HG03095 (cell line): ENCODE measurements at regions not wholly inside any gene's neighbourhood (a gene's known extent, or its start where the extent isn't known, plus 50 kb on each side); places are given as distances from the start of the nearest gene placed in this dataset.
"Not testable (repeated sequence)": the region's sequence is repeated elsewhere in the genome, so short reads cannot be mapped to it uniquely, and the experiment has no call there.

Experiments used
- ATAC-seq: cut with Tn5 transposase; IDR thresholded peaks from one replicate; pipeline ENCODE4 v1.9.1; 2021; ENCODE audit warnings: moderate library complexity; ENCODE audit not compliant: unreplicated experiment

- no peak for ATAC-seq
Measured at GRCh38 chr9:115397591-115398312, 279.8 kb upstream of the TNC start.

GRCh38 chr9:115398313-115398650, 280.3 kb upstream of the TNC start:
- no peak for ATAC-seq

GRCh38 chr9:115398996-115399395, 281.0 kb upstream of the TNC start:
- no peak for ATAC-seq

GRCh38 chr9:115400796-115401195, 282.8 kb upstream of the TNC start:
- ATAC-seq = no peak

- no peak for ATAC-seq
Measured at GRCh38 chr9:115401756-115402327, 283.9 kb upstream of the TNC start.

GRCh38 chr9:115403753-115404152, 285.8 kb upstream of the TNC start:
- ATAC-seq = no peak

GRCh38 chr9:115404311-115404710, 286.4 kb upstream of the TNC start:
- ATAC-seq = no peak

- no peak for ATAC-seq
Measured at GRCh38 chr9:115411516-115411915, 293.6 kb upstream of the TNC start.

- no peak for ATAC-seq
Measured at GRCh38 chr9:115411993-115412452, 294.1 kb upstream of the TNC start.

GRCh38 chr9:115412656-115413055, 294.7 kb upstream of the TNC start:
- ATAC-seq = no peak

GRCh38 chr9:115413304-115413703, 295.3 kb upstream of the TNC start:
- no peak for ATAC-seq

GRCh38 chr9:115413766-115414382, 295.9 kb upstream of the TNC start:
- no peak for ATAC-seq

GRCh38 chr9:115414561-115414960, 296.6 kb upstream of the TNC start:
- ATAC-seq = no peak

- no peak for ATAC-seq
Measured at GRCh38 chr9:115415450-115415849, 297.5 kb upstream of the TNC start.

GRCh38 chr9:115416299-115416698, 298.3 kb upstream of the TNC start:
- peak; percentile 65 for ATAC-seq

GRCh38 chr9:115418181-115418580, 300.2 kb upstream of the TNC start:
- ATAC-seq = not testable (repeated sequence)

GRCh38 chr9:115422932-115423440, 305.0 kb upstream of the TNC start:
- no peak for ATAC-seq

GRCh38 chr9:115423646-115424045, 305.7 kb upstream of the TNC start:
- no peak for ATAC-seq

GRCh38 chr9:115425601-115426000, 307.6 kb upstream of the TNC start:
- no peak for ATAC-seq

GRCh38 chr9:115437418-115437817, 319.5 kb upstream of the TNC start:
- ATAC-seq = no peak

- ATAC-seq = no peak
Measured at GRCh38 chr9:115439641-115440040, 321.7 kb upstream of the TNC start.

- no peak for ATAC-seq
Measured at GRCh38 chr9:115442054-115442453, 324.1 kb upstream of the TNC start.
